Suppressor macrophage treated with lipopolysaccharide for 4 hours (primary cell): ENCODE measurements at regions not wholly inside any gene's neighbourhood (a gene's known extent, or its start where the extent isn't known, plus 50 kb on each side); places are given as distances from the start of the nearest gene placed in this dataset.
"Not testable (repeated sequence)": the region's sequence is repeated elsewhere in the genome, so short reads cannot be mapped to it uniquely, and the experiment has no call there.

Source experiments
- DNase-seq: peaks from one replicate; pipeline ENCODE4 v3.0.0-alpha.2; 2020

DNA sequence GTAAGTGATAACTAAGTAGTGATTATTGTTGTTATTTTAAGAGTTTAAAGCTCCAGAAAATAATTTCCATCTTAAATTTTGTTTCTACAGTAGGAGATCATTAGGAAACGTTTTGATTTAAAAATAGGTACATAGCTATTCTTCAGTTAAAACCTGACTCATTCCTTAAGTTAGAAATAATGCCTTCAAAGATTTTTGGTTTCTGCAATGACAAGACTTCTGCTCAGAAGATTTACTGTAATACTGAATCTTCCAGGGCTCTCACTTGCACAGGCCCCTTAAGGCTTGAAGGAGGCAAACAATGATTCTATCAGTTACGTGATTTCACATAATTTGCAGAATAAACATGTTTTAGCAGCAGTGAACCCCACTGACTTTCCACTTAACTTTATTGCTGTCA is 333.7 kb downstream of the RAD51AP2 start:
- no peak for DNase-seq

DNA sequence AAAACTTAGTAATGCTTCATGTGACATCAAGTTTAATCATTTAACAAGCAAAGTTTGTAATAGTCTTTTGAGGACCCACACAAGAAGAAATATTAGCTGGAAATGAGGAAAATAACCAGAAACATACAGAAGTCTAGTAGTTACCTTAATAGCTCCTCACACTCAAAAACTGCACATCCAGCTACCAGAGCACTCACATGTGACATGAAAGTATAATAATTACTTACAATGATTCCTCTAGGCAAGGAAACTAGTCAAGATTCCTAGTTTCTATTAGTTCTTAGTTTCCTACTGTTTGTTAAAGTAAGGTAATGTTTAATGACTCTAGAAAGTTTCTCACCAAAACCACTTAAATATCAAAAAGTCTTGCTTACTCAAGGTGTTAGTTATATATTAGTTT is 335.8 kb downstream of the RAD51AP2 start:
- no peak for DNase-seq

DNA sequence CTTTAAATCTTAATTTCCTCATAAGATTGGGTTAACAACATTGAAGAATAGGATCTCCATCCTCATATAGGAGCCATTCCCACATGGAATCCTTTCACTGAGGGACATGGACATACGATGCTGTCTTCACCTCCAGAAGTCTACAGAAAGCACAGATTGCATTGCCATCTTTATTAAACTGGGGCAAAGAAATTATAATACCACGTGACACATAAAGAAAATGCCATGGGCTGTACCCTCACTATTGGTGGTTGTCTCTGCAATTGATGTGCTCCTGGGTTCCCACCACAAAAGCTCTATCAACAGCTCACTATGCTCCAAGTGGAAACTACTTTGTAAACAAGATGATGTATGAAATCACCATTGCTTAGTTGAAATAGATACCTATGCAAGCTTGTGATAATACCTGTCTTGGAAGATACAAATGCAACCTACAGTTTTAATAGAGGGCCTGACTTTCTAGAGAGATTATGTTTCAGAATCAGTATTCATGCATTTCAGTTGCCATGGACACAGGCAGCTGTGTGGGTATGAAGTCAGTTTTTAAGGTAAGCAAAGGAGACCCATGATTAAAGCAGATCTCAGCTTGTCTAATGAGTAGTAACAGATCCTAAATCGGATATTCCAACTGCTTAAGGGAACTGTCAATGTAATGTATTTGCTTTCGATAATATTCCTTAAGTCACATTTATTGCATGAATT is 337.0 kb downstream of the RAD51AP2 start:
- DNase-seq, result no peak

DNA sequence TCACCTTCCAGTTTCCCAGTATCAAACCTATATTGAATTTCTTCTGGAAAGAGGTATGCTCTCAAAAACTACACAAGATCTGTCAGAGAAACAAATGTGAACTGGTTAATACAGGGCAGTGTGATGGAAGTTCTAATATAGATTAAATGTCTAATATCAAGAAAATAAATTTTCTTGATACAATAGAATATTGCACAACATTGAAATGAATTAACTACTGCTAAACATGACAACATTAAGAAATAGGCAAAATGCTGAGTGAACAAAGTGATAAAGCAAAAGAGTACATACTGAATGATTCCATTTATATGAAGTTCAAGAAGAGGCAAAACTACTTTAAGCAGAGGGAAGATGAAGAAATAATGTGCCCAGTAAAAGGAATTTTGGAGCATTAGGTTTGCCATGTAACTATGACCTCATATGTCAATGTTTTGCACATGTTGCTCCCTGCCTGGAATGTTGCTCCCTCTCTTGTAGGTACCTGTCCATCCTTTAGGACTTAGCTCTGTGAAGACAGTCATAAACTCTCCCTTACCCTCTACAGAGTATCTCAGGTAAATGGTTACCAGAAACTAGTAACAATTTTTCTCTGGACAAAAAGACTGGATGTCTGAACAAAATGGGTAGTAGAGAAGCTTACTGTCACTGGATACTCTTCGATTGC is 339.0 kb downstream of the RAD51AP2 start:
- DNase-seq, result no peak

DNA sequence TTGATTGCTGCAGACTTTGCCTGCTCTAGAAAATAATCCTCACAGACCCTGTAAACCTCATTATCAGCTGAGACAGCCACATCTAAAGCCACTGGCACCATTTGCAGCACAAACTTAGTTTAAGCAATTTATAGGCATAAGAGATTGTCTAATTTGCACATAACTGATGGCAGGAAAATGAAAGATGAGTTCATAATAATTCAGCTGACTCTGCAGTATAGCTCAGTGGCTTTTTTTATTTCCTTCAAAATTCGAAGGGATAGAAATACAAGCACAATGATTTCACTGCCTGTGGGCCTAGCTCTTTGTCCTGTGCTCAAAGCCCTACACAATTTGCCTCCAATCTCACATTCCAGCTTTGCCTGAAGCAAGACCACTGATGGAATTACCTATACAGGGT is 341.2 kb downstream of the RAD51AP2 start:
- DNase-seq, result no peak

DNA sequence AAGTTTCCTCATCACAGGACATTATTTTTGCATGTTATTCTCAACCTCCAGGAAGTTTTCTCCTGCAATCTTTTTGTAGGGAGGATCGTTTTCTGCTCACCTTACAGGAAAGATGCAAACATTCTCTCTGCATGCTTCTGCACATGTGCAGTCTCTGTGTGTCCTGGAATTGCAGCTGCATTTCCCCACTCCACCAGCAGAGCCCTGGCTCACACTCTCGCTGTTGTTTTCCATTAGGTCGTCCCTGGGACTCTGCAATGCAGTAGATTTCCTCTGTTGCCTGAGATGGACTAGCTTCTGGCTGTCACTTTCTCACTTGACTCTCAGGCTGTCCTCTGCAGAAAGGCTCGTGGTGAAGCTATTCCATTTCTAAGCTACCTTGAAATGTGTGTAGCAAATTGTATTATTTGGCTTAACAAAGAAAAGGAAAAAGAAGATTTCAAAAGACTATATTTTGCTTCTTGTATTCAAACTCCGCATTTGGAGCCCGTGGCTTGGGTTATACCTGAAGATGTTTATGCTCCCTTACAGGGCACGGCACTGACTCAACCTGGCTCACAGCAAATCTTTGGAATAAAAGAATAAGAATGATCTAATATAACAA is 346.7 kb downstream of the RAD51AP2 start:
- peak; percentile 6 for DNase-seq

DNA sequence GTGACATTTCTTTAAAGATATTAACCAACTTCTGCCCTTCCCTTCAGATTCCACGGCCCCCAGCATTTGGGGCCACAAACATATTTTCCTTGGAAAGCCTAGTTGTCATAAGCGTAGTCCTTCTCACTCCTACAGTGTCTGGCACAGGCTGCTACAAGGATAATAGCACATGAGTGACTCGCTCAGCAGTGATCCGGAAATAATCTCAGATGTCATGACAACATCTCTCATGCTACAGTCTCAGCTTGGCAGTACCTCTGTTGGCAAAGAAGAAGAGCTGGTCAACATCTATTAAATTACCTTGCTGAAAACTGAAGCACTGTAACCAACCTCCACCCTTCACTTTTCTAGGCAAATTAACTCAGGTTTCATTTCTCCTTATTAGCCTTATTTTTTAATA is 351.7 kb downstream of the RAD51AP2 start:
- DNase-seq, result no peak

DNA sequence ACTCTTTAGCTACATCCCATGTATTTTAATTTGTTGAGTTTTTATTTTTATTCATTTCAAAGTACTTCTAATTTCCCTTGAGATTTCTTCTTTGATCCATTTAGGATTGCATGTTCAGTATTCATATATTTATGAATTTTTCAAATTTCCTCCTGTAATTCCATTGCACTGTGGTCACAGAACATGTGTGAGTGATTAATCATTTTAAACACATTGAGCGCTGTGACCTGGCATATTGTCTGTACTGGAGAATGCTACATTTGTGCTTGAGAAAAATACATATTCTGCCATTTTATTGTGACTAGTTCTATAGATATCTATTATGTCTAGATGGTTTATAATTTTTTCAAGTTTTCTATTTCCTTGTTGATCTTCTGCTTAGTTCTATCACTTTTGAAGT is 353.7 kb downstream of the RAD51AP2 start:
- DNase-seq, result no peak

DNA sequence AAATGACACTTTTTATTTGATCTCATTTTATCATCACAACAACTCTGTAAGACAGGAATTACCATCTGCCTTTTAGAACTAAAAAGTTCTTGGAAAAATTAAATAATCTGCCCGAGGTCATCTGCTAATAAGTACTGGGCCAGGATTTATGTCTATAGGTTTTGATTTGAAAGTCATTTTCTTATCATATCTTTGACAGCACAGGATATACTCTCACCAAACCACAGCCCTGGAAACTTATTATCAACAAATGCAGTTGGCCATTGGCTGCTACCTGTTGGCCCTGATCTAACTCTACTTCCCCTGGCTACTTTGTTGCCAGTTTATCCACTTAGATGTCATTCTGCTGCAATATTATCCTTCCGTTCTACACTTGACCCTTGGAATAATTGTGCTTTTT is 354.6 kb downstream of the RAD51AP2 start:
- no peak for DNase-seq

DNA sequence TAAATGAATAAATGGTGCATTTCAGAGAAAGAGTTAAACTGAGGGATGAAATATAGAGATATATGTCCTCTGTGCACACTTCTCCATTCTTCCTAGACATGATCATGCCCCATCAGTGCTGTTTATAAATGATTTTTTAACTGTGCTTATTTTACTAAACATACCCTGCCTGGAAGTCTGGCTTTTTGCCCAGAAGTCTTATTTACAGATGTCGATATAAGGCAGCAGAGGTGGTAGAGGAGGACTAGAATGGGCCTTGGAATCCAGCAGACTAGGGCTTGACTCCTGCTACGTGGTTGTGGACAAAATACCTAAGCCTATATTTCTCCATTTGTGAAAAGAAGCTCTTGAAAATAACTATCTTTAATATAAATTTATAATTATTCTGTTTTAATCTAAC is 355.5 kb downstream of the RAD51AP2 start:
- no peak for DNase-seq

DNA sequence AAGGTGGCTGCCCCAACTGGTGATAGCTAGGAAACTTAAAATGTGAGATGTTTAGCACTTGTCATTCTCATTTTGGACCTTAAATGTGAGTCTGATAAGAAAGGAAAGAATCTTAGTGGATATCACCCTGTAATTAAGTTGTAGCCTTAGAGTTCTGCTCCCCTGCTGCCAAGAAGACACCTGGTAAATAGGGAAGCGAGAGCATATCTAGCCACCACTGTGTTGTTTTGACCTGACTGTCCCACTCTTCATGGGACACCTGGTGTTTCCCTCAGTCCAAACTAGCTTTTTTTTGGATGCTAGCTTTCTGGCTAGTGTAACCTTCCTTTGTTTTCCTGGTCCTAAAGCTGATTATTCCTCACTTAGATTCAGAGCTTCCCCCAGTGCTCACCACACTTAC is 357.6 kb downstream of the RAD51AP2 start:
- no peak for DNase-seq

DNA sequence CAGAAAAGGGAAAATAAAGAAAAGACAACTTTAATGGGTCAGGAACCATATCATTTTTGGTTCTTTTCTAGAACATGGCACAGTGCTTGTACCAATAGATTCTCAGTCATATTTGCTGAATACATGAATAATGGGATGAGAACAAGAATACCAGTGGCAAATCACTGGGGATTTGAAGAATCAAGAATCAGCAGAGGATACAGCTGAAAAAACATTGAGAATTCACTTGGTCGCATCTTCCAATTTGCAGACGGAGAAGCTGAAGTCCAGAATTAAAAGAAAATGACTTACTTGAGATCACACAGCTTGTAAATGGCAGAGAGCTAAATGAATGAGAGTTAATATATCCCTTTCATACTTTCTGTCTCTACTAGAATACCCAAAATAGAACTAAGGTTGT is 362.2 kb downstream of the RAD51AP2 start:
- DNase-seq, result no peak

DNA sequence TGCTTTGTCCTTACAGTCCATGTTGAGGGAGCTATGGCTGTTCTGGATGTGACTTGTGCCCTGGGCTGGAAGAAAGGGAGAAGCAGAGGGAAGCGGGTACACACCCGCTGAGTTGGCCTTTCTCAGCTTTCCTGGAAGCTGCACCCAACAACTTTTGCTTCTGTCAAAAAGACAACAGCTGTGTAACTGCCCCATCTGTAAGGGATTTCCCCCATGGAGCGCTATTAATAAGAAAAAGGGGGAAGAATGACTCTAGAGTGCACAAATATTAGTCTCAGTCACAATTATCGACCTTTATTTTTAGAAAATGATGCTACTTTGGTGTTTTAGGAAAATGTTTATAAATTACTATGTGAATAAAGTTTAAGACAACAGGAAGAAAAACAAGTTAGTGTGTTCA is 368.3 kb downstream of the RAD51AP2 start:
- no peak for DNase-seq

DNA sequence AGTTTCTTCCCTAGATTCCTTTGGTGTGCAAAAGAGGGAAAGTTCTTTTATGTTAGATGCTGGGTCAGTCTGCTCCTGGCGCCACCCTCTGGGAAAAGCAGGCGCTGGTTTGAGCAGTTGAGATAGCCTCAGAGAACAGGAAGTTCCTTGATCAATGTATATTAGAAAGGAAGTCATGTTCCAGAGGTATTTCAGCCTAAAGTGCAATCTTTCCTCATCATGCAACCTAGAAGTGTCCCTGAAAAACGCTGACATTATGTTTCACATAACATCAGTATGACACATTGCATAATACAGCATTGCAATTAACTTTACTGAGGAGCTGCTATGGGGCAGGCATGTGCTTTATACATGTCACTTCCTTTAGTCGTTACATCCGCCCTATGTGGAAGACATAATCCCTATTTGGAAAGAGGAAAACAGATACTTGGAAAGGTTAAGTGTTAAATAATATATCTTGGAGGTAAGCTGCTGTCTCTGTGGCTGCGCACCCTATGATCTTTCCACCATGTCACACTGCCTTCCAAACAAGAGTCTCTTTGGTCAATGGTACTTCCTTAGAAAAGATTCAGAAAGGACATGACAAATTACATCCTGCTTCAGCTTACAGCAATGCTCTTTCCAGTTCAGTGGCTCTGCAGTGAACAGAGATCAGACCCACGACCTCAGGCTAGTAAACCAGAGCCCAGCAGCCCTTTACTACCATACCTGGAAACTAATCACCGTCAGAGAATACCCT is 369.7 kb downstream of the RAD51AP2 start:
- peak; percentile 15 for DNase-seq

DNA sequence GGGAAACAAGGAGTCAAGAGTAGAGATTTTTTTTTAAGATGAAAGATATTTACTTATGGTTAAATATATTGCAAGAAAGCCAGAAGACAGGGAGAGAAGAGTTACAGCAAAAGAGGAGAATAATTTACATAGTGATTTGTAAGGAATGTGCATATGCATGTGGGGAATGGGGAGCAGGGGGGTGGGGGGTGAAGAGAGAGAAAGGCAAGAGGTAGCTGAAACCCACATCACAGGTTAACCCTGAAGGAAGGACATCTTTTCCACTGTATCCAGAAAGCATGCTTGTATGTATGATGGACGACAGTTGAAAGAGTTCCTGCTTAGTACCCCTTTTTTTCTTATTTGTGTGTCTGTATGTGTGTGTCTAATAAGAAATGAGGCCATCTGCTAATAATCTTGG is 371.9 kb downstream of the RAD51AP2 start:
- DNase-seq, result no peak

DNA sequence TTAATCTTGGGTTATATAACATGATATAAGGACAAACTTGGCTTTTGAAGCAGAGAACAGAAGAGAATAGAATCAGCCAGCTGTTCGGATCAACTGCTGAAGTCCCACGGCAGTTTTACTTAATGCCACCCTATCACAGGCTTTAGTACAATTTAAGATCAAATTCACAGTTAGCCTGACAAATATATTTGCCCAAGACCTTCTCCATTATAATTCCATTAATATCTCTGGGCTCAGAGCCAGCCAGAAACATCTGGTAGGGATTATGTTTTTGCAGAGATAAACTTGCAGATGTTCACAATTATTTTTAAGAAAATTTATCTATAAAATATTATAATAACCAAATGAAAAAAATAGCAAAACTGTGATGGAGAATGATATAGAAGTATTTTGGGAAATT is 381.4 kb downstream of the RAD51AP2 start:
- no peak for DNase-seq

DNA sequence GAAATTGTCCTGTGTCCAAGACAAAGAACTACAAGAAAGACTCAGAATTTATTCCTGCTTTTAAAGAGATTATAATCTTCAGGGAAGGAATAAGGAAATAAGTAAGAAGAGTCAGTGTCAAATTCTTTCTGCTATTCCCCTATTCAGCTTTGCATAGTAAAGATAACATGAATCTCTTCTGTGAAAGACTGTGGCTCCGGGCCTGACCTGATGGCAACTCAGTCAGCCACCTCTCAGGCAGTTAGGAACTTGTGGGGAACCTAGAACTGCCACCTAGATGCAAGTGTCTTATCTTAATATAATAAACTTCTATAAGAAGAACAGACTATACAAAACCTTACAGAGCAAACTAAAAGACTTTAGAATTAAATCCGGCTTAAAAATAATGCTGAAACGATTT is 382.0 kb downstream of the RAD51AP2 start:
- no peak for DNase-seq

DNA sequence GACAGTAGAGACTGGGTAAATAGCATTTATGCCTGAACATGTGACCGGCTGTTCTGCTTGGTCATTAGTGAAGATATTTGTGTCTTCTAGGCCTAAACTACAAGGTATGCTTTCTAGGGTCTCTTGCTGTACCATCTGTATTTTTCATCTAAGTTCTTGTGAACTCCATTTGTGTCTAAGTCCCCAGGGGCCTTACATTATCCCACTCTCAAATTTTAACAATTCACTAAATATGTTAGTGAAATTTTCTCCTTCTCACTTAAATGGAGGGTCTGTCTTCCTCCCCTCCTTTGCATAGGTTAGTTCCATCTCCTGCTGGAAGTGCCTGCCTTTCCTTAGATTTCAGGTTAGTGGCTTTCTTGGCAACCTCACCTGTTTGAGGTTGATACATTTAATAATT is 382.6 kb downstream of the RAD51AP2 start:
- DNase-seq, result no peak

DNA sequence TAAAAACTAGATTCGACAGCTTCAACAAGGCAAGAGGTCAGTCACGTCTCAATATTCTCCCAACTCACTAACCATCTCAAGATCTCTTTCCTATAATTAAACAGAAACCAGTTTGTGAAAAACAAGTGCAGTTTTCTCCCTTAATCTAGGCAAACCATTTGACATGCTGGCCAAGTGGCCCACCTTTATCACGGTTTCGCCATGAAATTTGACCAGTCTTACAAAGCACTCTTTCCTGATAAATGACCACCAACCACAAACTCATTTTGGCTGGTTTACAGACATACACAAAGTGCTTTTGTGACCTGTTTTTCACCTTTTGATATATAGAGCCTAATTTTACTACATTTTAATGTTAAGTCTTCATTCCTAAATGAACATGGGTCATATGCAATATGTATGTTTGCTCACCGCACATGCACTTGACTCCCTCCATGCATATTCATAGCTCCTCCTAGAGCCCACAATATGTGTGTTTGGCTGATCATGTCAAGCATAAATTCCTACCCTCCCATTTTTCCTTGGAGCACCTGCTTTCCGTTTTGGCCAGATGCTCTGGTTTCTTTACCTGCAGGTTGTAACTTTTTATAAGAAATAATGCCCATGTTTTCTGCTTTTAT is 385.1 kb downstream of the RAD51AP2 start:
- DNase-seq, result no peak

DNA sequence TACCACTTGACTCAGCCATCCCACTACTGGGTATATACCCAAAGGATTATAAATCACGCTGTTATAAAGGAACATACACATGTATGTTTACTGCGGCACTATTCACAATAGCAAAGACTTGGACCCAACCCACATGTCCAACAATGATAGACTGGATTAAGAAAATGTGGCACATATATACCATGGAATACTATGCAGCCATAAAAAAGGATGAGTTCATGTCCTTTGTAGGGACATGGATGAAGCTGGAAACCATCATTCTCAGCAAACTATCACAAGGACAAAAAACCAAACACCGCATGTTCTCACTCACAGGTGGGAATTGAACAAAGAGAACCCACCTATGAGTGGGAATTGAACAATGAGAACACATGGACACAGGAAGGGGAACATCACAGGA is 387.6 kb downstream of the RAD51AP2 start:
- not testable (repeated sequence) for DNase-seq

DNA sequence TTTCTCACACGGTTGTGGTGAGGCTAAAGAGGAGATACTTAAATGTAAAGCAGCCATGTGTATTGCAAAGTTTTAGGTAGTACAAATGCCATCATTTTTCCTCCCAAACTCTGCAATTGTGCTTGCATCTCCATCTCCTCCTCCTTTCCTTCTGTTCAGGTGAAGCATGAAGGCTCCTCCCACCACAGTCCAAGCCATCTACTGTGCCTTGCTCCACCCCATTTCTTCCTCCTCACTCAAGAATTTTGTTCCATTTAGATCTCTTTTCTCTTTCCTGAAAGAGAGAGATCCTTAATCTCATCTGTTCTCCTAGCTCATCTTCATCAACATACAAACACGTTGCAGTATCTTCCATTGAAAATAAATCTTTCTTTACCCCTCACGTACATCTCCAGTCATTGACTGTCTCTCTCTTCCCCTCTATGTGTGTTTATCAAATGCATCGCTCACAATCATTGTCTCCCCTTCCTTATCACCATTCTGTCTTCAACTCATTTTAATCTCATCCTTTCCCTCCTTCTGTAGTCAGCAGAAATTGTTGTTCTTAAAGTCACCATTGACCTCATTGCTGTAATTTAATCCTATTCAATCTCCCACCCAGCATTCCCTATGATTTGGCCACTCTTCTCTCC is 392.1 kb downstream of the RAD51AP2 start:
- DNase-seq, result no peak

DNA sequence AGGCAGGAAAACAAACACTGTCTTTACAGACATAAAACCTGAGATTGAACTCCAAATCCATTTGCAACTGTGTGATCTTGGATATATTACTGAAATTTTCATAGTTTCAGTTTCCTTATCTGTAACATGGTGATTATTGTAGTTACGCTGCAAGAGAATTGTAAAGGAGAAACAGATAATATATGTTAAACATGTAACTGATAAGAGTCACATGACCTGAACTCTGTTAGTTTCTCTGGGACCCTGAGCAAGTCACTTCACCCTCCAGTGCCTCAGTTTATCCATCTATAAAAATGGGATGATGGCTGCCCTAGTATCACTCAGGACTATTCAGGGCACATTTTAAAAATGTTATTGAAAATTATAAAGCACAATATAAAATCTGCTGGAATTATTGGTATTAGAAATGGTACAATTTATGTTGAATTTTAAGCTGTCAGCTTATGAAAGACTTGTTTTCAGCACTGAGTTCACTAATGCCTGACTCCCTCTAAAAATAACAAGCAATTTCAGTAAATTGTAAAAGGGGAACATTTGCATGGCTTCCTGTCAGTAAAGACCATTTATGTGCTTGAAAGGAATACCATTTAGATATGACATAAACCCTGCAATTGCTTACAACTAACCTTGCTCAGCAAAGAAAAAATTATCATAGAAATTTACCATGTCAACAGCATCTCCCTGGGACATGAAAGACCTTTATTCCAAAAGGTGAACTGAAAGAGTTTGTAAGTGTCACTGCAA is 393.5 kb downstream of the RAD51AP2 start:
- no peak for DNase-seq
